BJ (cell line): ENCODE measurements at regions not wholly inside any gene's neighbourhood (a gene's known extent, or its start where the extent isn't known, plus 50 kb on each side); places are given as distances from the start of the nearest gene placed in this dataset.
"Not testable (repeated sequence)": the region's sequence is repeated elsewhere in the genome, so short reads cannot be mapped to it uniquely, and the experiment has no call there.

ENCODE experiments used
- CTCF ChIA-PET: fragments of 350-600 bp; formaldehyde crosslinking; extraction: SDS; loops from one replicate; lab custom pipeline; 2021; ENCODE audit warnings: antibody characterized with exemption, inconsistent platforms; lab: Yijun Ruan, JAX
- POLR2A ChIA-PET: fragments of 300-600 bp; sonication (Branson Sonifier 250); formaldehyde crosslinking; extraction: SDS; loops from one replicate; lab custom pipeline; 2021; ENCODE audit warnings: antibody characterized with exemption; lab: Charles Lee
- DNase-seq: peaks from one replicate; pipeline ENCODE4 v3.0.0-alpha.2; 2011; ENCODE audit warnings: low read depth
- H3K27me3 ChIP-seq: 2 replicates; pipeline ENCODE4 v1.6.0; 2011; ENCODE audit warnings: low read length; ENCODE audit not compliant: control insufficient read depth, insufficient read depth
- H3K36me3 ChIP-seq: 2 replicates; pipeline ENCODE4 v1.5.1; 2011; ENCODE audit warnings: low read length; ENCODE audit not compliant: control insufficient read depth, insufficient read depth
- H3K4me3 ChIP-seq: 2 replicates; pipeline ENCODE4 v1.5.1; 2011; ENCODE audit warnings: low read depth, mild to moderate bottlenecking, control low read depth, low read length
- CTCF ChIP-seq: IDR thresholded peaks from 2 replicates; pipeline ENCODE4 v1.5.1; 2011; ENCODE audit warnings: low read depth, mild to moderate bottlenecking, control low read depth, inconsistent platforms, low read length, moderate library complexity; ENCODE audit not compliant: insufficient read depth

GRCh38 chr12:25682421-25682820, 129.3 kb upstream of the LMNTD1 start:
- ChIA-PET POLR2A (no interaction called here), CTCF (interaction anchor here (1.1 to 1.5 kb wide), 3 partner anchors 10 to 15 kb away, joined by 3 to 5 read pairs (median 3); no protein-coding TSS in a partner anchor)
- TF ChIP-seq CTCF: no peak
- Histone ChIP-seq H3K27me3 (no peaks in the 10 kb centered on the region), H3K4me3 (no peak overlapping the region), H3K36me3 (no peaks in the 10 kb centered on the region)
- DNase-seq: no peak

- Histone ChIP-seq H3K27me3 (no peaks in the 10 kb centered on the region), H3K36me3 (no peaks in the 10 kb centered on the region), H3K4me3 (no peak overlapping the region)
- ChIA-PET CTCF (no interaction called here), POLR2A (no interaction called here)
- TF ChIP-seq CTCF: no peak
- DNase-seq: no peak
Measured at GRCh38 chr12:25684070-25684469, 131.0 kb upstream of the LMNTD1 start.

- no peak overlapping the region for H3K4me3 ChIP-seq
- CTCF ChIA-PET: no interaction called here
Measured at GRCh38 chr12:25686351-25686750, 133.3 kb upstream of the LMNTD1 start.

GRCh38 chr12:25687226-25687625, 134.1 kb upstream of the LMNTD1 start:
- CTCF ChIA-PET: no interaction called here

More at GRCh38 chr12:25686351-25686750, 133.3 kb upstream of the LMNTD1 start:
- no peak for DNase-seq
- TF ChIP-seq CTCF: no peak
- Histone ChIP-seq H3K27me3 (no peaks in the 10 kb centered on the region), H3K36me3 (no peaks in the 10 kb centered on the region)
- POLR2A ChIA-PET: no interaction called here

GRCh38 chr12:25688851-25689250, 135.8 kb upstream of the LMNTD1 start:
- DNase-seq, H3K27me3 ChIP-seq, CTCF ChIA-PET, POLR2A ChIA-PET, H3K36me3 ChIP-seq, H3K4me3 ChIP-seq: not testable (repeated sequence)

More at GRCh38 chr12:25687226-25687625, 134.1 kb upstream of the LMNTD1 start:
- Histone ChIP-seq H3K36me3 (no peaks in the 10 kb centered on the region), H3K27me3 (no peaks in the 10 kb centered on the region), H3K4me3 (no peak overlapping the region)
- DNase-seq: no peak
- TF ChIP-seq CTCF: no peak
- POLR2A ChIA-PET: no interaction called here

GRCh38 chr12:25689996-25690501, 137.0 kb upstream of the LMNTD1 start:
- no peaks in the 10 kb centered on the region for H3K27me3 ChIP-seq
- POLR2A ChIA-PET: no interaction called here
- CTCF ChIA-PET: no interaction called here
- TF ChIP-seq CTCF: no peak
- H3K36me3 ChIP-seq: no peaks in the 10 kb centered on the region
- H3K4me3 ChIP-seq: no peak overlapping the region
- DNase-seq: no peak
